Stomach (tissue), 4 donors: ENCODE measurements at regions not wholly inside any gene's neighbourhood (a gene's known extent, or its start where the extent isn't known, plus 50 kb on each side); places are given as distances from the start of the nearest gene placed in this dataset.

Experiments used
- POLR2A ChIP-seq, 4 donors: fragments of 450-650 bp; IDR thresholded peaks; one replicate each; pipeline ENCODE4 v1.6.1; 2016; ENCODE audit warnings: antibody characterized with exemption in 4 of 4, control low read depth in 2 of 4, mild to moderate bottlenecking in 1 of 4, moderate library complexity in 1 of 4
- POLR2AphosphoS5 ChIP-seq, 3 donors: sonication (generic); formaldehyde crosslinking; IDR thresholded peaks; one replicate each; pipeline ENCODE4 v1.6.1; 2016; ENCODE audit warnings: antibody characterized with exemption in 3 of 3
- TF ChIP-seq, protein P1 (sequence below), 7 experiments: fragments of 450-650 bp in 4 of 7; fragments of 200-600 bp in 3 of 7; sonication (generic) in 3 of 7; IDR thresholded peaks; one replicate each; pipeline ENCODE4 v1.5.1; 2016 to 2019; ENCODE audit warnings: antibody characterized with exemption in 7 of 7, control low read depth in 2 of 7, mild to moderate bottlenecking in 1 of 7

DNA sequence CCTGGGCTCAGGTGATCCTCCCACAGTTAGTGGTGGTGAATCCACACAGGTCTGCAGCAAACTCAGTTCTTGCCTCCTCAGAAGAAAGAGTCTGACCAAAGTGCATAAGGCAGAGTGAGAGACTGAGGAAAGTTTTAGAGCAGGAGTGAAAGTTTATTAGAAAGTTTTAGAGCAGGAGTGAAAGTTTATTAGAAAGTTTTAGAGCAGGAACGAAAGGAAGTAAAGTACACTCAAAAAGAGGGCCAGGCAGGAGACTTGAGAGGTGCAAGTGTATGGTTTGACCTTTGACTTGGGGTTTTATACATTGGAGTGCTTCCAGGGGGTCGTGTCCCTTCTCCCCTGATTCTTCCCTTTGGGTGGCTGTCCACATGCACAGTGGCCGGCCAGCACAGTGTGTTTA lies 84.2 kb downstream of the LSM3 start:
- TF ChIP-seq, protein P1, sequence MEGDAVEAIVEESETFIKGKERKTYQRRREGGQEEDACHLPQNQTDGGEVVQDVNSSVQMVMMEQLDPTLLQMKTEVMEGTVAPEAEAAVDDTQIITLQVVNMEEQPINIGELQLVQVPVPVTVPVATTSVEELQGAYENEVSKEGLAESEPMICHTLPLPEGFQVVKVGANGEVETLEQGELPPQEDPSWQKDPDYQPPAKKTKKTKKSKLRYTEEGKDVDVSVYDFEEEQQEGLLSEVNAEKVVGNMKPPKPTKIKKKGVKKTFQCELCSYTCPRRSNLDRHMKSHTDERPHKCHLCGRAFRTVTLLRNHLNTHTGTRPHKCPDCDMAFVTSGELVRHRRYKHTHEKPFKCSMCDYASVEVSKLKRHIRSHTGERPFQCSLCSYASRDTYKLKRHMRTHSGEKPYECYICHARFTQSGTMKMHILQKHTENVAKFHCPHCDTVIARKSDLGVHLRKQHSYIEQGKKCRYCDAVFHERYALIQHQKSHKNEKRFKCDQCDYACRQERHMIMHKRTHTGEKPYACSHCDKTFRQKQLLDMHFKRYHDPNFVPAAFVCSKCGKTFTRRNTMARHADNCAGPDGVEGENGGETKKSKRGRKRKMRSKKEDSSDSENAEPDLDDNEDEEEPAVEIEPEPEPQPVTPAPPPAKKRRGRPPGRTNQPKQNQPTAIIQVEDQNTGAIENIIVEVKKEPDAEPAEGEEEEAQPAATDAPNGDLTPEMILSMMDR (IDR thresholded peaks at IDR 0.05) = no peak
- no peak for TF ChIP-seq POLR2A (IDR thresholded peaks at IDR 0.05)
- no peak for TF ChIP-seq POLR2AphosphoS5 (IDR thresholded peaks at IDR 0.05)
